SK-N-SH treated with all-trans-retinoic acid at 6 μM for 48 hours (cell line): ENCODE measurements at regions not wholly inside any gene's neighbourhood (a gene's known extent, or its start where the extent isn't known, plus 50 kb on each side); places are given as distances from the start of the nearest gene placed in this dataset.

Experiments used
- ATAC-seq: fragments of 200-7000 bp; cut with Tn5 transposase; 3 replicates; pipeline ENCODE4 v1.9.1; 2020; ENCODE audit warnings: mild to moderate bottlenecking, moderate library complexity
- ARNTL ChIP-seq: fragments of 450-650 bp; formaldehyde crosslinking; IDR thresholded peaks from 2 replicates; pipeline ENCODE4 v1.5.0; 2020; ENCODE audit warnings: low read depth, mild to moderate bottlenecking, moderate library complexity, borderline replicate concordance
- BACH2 ChIP-seq: fragments of 250-450 bp; sonication (Bioruptor Pico); IDR thresholded peaks from 2 replicates; pipeline ENCODE4 v1.9.0; 2021; ENCODE audit warnings: mild to moderate bottlenecking, borderline replicate concordance
- CSDC2 ChIP-seq: fragments of 250-450 bp; sonication (Bioruptor Pico); IDR thresholded peaks from 2 replicates; pipeline ENCODE4 v1.5.0; 2020; ENCODE audit warnings: mild to moderate bottlenecking, moderate library complexity
- ESRRG ChIP-seq: fragments of 250-450 bp; sonication (Bioruptor Pico); IDR thresholded peaks from 2 replicates; pipeline ENCODE4 v1.6.1; 2021; ENCODE audit warnings: mild to moderate bottlenecking
- GLIS3 ChIP-seq: fragments of 250-450 bp; sonication (Bioruptor Pico); IDR thresholded peaks from 2 replicates; pipeline ENCODE4 v1.5.0; 2020; ENCODE audit warnings: mild to moderate bottlenecking, moderate library complexity
- ISL1 ChIP-seq: fragments of 250-450 bp; sonication (Bioruptor Pico); IDR thresholded peaks from 2 replicates; pipeline ENCODE4 v2.1.2; 2022; ENCODE audit warnings: mild to moderate bottlenecking, moderate library complexity
- OSR1 ChIP-seq: fragments of 250-450 bp; sonication (Bioruptor Pico); IDR thresholded peaks from 2 replicates; pipeline ENCODE4 v1.8.0; 2022; ENCODE audit warnings: moderate library complexity, mild to moderate bottlenecking, inconsistent platforms
- RARB ChIP-seq: fragments of 250-450 bp; sonication (Bioruptor Pico); IDR thresholded peaks from 2 replicates; pipeline ENCODE4 v1.8.0; 2021; ENCODE audit warnings: mild to moderate bottlenecking, moderate library complexity
- SNAI2 ChIP-seq: fragments of 250-450 bp; sonication (Bioruptor Pico); IDR thresholded peaks from 2 replicates; pipeline ENCODE4 v1.5.0; 2020; ENCODE audit warnings: mild to moderate bottlenecking, moderate library complexity
- TCF4 ChIP-seq: fragments of 250-450 bp; sonication (Bioruptor Pico); IDR thresholded peaks from 2 replicates; pipeline ENCODE4 v1.8.0; 2021; ENCODE audit warnings: mild to moderate bottlenecking, moderate library complexity, borderline replicate concordance
- ZC3H10 ChIP-seq: fragments of 250-450 bp; sonication (Bioruptor Pico); IDR thresholded peaks from 2 replicates; pipeline ENCODE4 v1.5.1; 2021; ENCODE audit warnings: mild to moderate bottlenecking, moderate library complexity
- ZFP30 ChIP-seq: fragments of 450-650 bp; formaldehyde crosslinking; IDR thresholded peaks from 2 replicates; pipeline ENCODE4 v1.5.0; 2022; ENCODE audit warnings: mild to moderate bottlenecking, moderate library complexity
- ZNF565 ChIP-seq: fragments of 450-650 bp; formaldehyde crosslinking; conservative IDR thresholded peaks from 2 replicates; pipeline ENCODE4 v1.5.0; 2020; ENCODE audit warnings: low read depth, mild to moderate bottlenecking, moderate library complexity
- ZNF70 ChIP-seq: fragments of 450-650 bp; formaldehyde crosslinking; IDR thresholded peaks from 2 replicates; pipeline ENCODE4 v1.5.0; 2020; ENCODE audit warnings: mild to moderate bottlenecking, moderate library complexity
- ZNF8 ChIP-seq: fragments of 450-650 bp; formaldehyde crosslinking; IDR thresholded peaks from 2 replicates; pipeline ENCODE4 v1.5.0; 2020; ENCODE audit warnings: mild to moderate bottlenecking, moderate library complexity
- TF ChIP-seq, protein P1 (sequence below): fragments of 250-450 bp; sonication (Bioruptor Pico); IDR thresholded peaks from 2 replicates; pipeline ENCODE4 v1.5.0; 2020; ENCODE audit warnings: mild to moderate bottlenecking, moderate library complexity
- TF ChIP-seq, protein P2 (sequence below): fragments of 250-450 bp; sonication (Bioruptor Pico); IDR thresholded peaks from 2 replicates; pipeline ENCODE4 v1.8.0; 2021; ENCODE audit warnings: low read depth, mild to moderate bottlenecking, moderate library complexity, borderline replicate concordance
- TF ChIP-seq, protein P3 (sequence below): fragments of 250-450 bp; sonication (Bioruptor Pico); IDR thresholded peaks from 2 replicates; pipeline ENCODE4 v1.8.0; 2020; ENCODE audit warnings: mild to moderate bottlenecking, moderate library complexity, borderline replicate concordance
- TF ChIP-seq, protein P4 (sequence below): fragments of 250-450 bp; sonication (Bioruptor Pico); IDR thresholded peaks from 2 replicates; pipeline ENCODE4 v1.5.1; 2021; ENCODE audit warnings: mild to moderate bottlenecking, moderate library complexity
- TF ChIP-seq, protein P5 (sequence below): fragments of 250-450 bp; sonication (Bioruptor Pico); IDR thresholded peaks from 2 replicates; pipeline ENCODE4 v1.5.1; 2020; ENCODE audit warnings: low read depth, mild to moderate bottlenecking, moderate library complexity

DNA sequence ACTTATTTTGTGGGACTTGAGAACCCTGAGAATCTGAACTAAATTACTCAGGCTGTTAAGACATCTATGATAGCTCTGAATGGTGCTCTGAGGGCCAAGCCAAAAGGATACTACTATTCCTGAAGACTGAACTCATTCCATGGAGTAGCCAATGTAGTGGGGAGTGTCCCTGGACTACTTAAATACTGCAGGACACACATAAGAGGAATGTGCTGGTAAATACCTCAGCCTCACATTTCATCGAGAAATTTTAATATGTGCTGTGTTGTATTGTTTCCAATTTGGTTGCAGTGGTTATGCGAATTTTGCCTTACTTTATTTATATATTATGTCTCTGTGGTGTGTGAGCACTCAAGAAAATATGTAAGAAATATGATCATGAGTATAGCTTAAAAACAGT lies 264.4 kb upstream of the FIGN start:
- peak; percentile 80 for ATAC-seq
- TF ChIP-seq, protein P1, sequence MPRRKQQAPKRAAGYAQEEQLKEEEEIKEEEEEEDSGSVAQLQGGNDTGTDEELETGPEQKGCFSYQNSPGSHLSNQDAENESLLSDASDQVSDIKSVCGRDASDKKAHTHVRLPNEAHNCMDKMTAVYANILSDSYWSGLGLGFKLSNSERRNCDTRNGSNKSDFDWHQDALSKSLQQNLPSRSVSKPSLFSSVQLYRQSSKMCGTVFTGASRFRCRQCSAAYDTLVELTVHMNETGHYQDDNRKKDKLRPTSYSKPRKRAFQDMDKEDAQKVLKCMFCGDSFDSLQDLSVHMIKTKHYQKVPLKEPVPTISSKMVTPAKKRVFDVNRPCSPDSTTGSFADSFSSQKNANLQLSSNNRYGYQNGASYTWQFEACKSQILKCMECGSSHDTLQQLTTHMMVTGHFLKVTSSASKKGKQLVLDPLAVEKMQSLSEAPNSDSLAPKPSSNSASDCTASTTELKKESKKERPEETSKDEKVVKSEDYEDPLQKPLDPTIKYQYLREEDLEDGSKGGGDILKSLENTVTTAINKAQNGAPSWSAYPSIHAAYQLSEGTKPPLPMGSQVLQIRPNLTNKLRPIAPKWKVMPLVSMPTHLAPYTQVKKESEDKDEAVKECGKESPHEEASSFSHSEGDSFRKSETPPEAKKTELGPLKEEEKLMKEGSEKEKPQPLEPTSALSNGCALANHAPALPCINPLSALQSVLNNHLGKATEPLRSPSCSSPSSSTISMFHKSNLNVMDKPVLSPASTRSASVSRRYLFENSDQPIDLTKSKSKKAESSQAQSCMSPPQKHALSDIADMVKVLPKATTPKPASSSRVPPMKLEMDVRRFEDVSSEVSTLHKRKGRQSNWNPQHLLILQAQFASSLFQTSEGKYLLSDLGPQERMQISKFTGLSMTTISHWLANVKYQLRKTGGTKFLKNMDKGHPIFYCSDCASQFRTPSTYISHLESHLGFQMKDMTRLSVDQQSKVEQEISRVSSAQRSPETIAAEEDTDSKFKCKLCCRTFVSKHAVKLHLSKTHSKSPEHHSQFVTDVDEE (CRISPR knock-in tag): no peak
- TF ChIP-seq, protein P2, sequence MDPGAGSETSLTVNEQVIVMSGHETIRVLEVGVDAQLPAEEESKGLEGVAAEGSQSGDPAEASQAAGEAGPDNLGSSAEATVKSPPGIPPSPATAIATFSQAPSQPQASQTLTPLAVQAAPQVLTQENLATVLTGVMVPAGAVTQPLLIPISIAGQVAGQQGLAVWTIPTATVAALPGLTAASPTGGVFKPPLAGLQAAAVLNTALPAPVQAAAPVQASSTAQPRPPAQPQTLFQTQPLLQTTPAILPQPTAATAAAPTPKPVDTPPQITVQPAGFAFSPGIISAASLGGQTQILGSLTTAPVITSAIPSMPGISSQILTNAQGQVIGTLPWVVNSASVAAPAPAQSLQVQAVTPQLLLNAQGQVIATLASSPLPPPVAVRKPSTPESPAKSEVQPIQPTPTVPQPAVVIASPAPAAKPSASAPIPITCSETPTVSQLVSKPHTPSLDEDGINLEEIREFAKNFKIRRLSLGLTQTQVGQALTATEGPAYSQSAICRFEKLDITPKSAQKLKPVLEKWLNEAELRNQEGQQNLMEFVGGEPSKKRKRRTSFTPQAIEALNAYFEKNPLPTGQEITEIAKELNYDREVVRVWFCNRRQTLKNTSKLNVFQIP (CRISPR knock-in tag): no peak
- TF ChIP-seq SNAI2 (no peak), ZC3H10 (CRISPR knock-in tag) (no peak), ZFP30 (CRISPR knock-in tag) (no peak), ZNF8 (CRISPR knock-in tag) (no peak), ESRRG (CRISPR knock-in tag) (no peak), ZNF70 (CRISPR knock-in tag) (no peak)
- TF ChIP-seq, protein P3, sequence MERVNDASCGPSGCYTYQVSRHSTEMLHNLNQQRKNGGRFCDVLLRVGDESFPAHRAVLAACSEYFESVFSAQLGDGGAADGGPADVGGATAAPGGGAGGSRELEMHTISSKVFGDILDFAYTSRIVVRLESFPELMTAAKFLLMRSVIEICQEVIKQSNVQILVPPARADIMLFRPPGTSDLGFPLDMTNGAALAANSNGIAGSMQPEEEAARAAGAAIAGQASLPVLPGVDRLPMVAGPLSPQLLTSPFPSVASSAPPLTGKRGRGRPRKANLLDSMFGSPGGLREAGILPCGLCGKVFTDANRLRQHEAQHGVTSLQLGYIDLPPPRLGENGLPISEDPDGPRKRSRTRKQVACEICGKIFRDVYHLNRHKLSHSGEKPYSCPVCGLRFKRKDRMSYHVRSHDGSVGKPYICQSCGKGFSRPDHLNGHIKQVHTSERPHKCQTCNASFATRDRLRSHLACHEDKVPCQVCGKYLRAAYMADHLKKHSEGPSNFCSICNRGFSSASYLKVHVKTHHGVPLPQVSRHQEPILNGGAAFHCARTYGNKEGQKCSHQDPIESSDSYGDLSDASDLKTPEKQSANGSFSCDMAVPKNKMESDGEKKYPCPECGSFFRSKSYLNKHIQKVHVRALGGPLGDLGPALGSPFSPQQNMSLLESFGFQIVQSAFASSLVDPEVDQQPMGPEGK (CRISPR knock-in tag): no peak
- TF ChIP-seq, protein P4, sequence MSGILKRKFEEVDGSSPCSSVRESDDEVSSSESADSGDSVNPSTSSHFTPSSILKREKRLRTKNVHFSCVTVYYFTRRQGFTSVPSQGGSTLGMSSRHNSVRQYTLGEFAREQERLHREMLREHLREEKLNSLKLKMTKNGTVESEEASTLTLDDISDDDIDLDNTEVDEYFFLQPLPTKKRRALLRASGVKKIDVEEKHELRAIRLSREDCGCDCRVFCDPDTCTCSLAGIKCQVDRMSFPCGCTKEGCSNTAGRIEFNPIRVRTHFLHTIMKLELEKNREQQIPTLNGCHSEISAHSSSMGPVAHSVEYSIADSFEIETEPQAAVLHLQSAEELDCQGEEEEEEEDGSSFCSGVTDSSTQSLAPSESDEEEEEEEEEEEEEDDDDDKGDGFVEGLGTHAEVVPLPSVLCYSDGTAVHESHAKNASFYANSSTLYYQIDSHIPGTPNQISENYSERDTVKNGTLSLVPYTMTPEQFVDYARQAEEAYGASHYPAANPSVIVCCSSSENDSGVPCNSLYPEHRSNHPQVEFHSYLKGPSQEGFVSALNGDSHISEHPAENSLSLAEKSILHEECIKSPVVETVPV (CRISPR knock-in tag): no peak

DNA sequence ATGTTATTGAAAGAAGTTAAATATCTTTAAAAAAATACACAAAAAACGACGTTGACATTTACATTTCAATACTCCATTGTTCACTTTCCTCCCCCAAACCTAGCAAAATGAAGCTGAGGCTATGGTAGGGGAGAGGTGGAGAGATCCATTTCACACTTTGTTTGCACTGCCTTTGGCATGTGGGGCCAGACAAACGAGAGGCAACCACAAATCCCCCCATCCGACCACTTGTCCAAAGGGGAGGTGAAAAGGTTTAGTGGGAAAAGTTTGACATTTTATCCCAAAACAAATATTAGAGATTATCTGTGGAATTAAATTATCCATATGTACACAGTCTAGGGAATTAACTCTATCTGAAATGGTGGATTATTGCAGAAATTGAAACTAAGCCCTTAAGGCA lies 261.7 kb upstream of the FIGN start:
- no peak for TF ChIP-seq ESRRG (CRISPR knock-in tag)
- TF ChIP-seq RARB (CRISPR knock-in tag): no peak
- TF ChIP-seq, protein P5, sequence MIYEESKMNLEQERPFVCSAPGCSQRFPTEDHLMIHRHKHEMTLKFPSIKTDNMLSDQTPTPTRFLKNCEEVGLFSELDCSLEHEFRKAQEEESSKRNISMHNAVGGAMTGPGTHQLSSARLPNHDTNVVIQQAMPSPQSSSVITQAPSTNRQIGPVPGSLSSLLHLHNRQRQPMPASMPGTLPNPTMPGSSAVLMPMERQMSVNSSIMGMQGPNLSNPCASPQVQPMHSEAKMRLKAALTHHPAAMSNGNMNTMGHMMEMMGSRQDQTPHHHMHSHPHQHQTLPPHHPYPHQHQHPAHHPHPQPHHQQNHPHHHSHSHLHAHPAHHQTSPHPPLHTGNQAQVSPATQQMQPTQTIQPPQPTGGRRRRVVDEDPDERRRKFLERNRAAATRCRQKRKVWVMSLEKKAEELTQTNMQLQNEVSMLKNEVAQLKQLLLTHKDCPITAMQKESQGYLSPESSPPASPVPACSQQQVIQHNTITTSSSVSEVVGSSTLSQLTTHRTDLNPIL: no peak
- TF ChIP-seq ZFP30 (CRISPR knock-in tag): no peak
- no peak for TF ChIP-seq TCF4
- TF ChIP-seq, protein P1 (CRISPR knock-in tag): no peak
- no peak for TF ChIP-seq SNAI2
- TF ChIP-seq ISL1: no peak
- TF ChIP-seq ARNTL (CRISPR knock-in tag): no peak
- TF ChIP-seq ZNF70 (CRISPR knock-in tag): no peak
- TF ChIP-seq ZNF8 (CRISPR knock-in tag): no peak
- no peak for TF ChIP-seq ZNF565 (CRISPR knock-in tag)
- TF ChIP-seq GLIS3: no peak
- no peak for TF ChIP-seq BACH2 (CRISPR knock-in tag)
- TF ChIP-seq, protein P2 (CRISPR knock-in tag): no peak
- TF ChIP-seq OSR1 (CRISPR knock-in tag): no peak
- TF ChIP-seq CSDC2 (CRISPR knock-in tag): no peak
- ATAC-seq: no peak
